BLaER1 treated with 17β-estradiol and CSF1 and Interleukin-3, amounts not matched to agents 10 nM and 100 nM (cell line): ENCODE measurements at regions not wholly inside any gene's neighbourhood (a gene's known extent, or its start where the extent isn't known, plus 50 kb on each side); places are given as distances from the start of the nearest gene placed in this dataset.

Experiments used
- H3K27ac ChIP-seq, 11 experiments: shearing (Covaris generic); formaldehyde crosslinking; 2 replicates each; pipeline ENCODE4 v1.8.1; 2022
- H3K27me3 ChIP-seq, 11 experiments: shearing (Covaris generic); formaldehyde crosslinking; 2 replicates each; pipeline ENCODE4 v1.8.1; 2022
- H3K36me3 ChIP-seq, 11 experiments: shearing (Covaris generic); formaldehyde crosslinking; 2 replicates each; pipeline ENCODE4 v1.8.1; 2022
- H3K4me1 ChIP-seq, 10 experiments: shearing (Covaris generic); formaldehyde crosslinking; 2 replicates each; pipeline ENCODE4 v1.8.1; 2022
- H3K4me2 ChIP-seq, 11 experiments: shearing (Covaris generic); formaldehyde crosslinking; 2 replicates each; pipeline ENCODE4 v1.8.1; 2022
- H3K4me3 ChIP-seq, 10 experiments: shearing (Covaris generic); formaldehyde crosslinking; 2 replicates each; pipeline ENCODE4 v1.8.1; 2022
- H3K9ac ChIP-seq, 11 experiments: shearing (Covaris generic); formaldehyde crosslinking; 2 replicates each; pipeline ENCODE4 v1.8.1; 2022
- H3K9me3 ChIP-seq, 11 experiments: shearing (Covaris generic); formaldehyde crosslinking; replicated peaks in 1 of 11; 2 replicates each; pipeline ENCODE4 v1.8.1; 2022
- H4K20me1 ChIP-seq, 11 experiments: shearing (Covaris generic); formaldehyde crosslinking; 2 replicates each; pipeline ENCODE4 v1.8.1; 2022
- Cebpa-rat ChIP-seq, 11 experiments: shearing (Covaris generic); IDR thresholded peaks; 2 replicates each; pipeline ENCODE4 v1.8.1; 2022

GRCh38 chr6:144543006-144543871 lies 258.1 kb downstream of the UTRN start:
- TF ChIP-seq Cebpa-rat (IDR thresholded peaks at IDR 0.05) = no peak
- H3K27ac ChIP-seq = no peak overlapping the region
- H3K4me3 ChIP-seq = no peak overlapping the region
- no peaks in the 10 kb centered on the region for H3K9me3 ChIP-seq
- no peaks in the 10 kb centered on the region for H3K4me1 ChIP-seq
- H4K20me1 ChIP-seq = no peaks in the 10 kb centered on the region
- peaks cover 83 to 99% (median 93%) of the 10 kb centered on the region in 11 experiments for H3K36me3 ChIP-seq
- H3K4me2 ChIP-seq = no peak overlapping the region
- no peak overlapping the region for H3K9ac ChIP-seq
- no peaks in the 10 kb centered on the region for H3K27me3 ChIP-seq

GRCh38 chr6:144544266-144544830 lies 259.2 kb downstream of the UTRN start:
- Histone ChIP-seq H3K27ac (no peak overlapping the region), H4K20me1 (no peaks in the 10 kb centered on the region; a peak in 1 of 22 replicates), H3K27me3 (no peaks in the 10 kb centered on the region), H3K4me2 (no peak overlapping the region), H3K9ac (no peak overlapping the region), H3K4me1 (no peaks in the 10 kb centered on the region), H3K9me3 (no peaks in the 10 kb centered on the region), H3K36me3 (peaks cover 85 to 99% (median 93%) of the 10 kb centered on the region in 11 experiments), H3K4me3 (no peak overlapping the region)
- TF ChIP-seq Cebpa-rat (IDR thresholded peaks at IDR 0.05) = no peak

- no peaks in the 10 kb centered on the region for H3K27me3 ChIP-seq
- no peak for TF ChIP-seq Cebpa-rat (IDR thresholded peaks at IDR 0.05)
- H3K9me3 ChIP-seq = no peaks in the 10 kb centered on the region
- H3K4me1 ChIP-seq = no peaks in the 10 kb centered on the region
- peaks cover 85 to 99% (median 95%) of the 10 kb centered on the region in 11 experiments for H3K36me3 ChIP-seq
- no peak overlapping the region for H3K4me3 ChIP-seq
- H4K20me1 ChIP-seq = no peaks in the 10 kb centered on the region; a peak in 1 of 22 replicates
- no peak overlapping the region for H3K9ac ChIP-seq
- no peak overlapping the region for H3K27ac ChIP-seq
- H3K4me2 ChIP-seq = no peak overlapping the region
These were observed 261.7 kb downstream of the UTRN start for GRCh38 chr6:144546807-144547206.

GRCh38 chr6:144547409-144547808 lies 262.3 kb downstream of the UTRN start:
- Histone ChIP-seq H3K9ac (no peak overlapping the region), H3K27me3 (no peaks in the 10 kb centered on the region), H3K36me3 (peaks cover 85 to 99% (median 95%) of the 10 kb centered on the region in 11 experiments), H3K4me3 (no peak overlapping the region), H3K27ac (no peak overlapping the region), H3K9me3 (no peaks in the 10 kb centered on the region), H3K4me1 (no peaks in the 10 kb centered on the region), H3K4me2 (no peak overlapping the region), H4K20me1 (no peaks in the 10 kb centered on the region; a peak in 1 of 22 replicates)
- TF ChIP-seq Cebpa-rat (IDR thresholded peaks at IDR 0.05) = no peak

- H3K4me2 ChIP-seq = no peak overlapping the region
- no peaks in the 10 kb centered on the region; a peak in 1 of 22 replicates for H4K20me1 ChIP-seq
- no peak overlapping the region for H3K9ac ChIP-seq
- H3K27me3 ChIP-seq = no peaks in the 10 kb centered on the region
- H3K27ac ChIP-seq = no peak overlapping the region
- H3K4me3 ChIP-seq = no peak overlapping the region
- no peaks in the 10 kb centered on the region for H3K9me3 ChIP-seq
- no peak for TF ChIP-seq Cebpa-rat (IDR thresholded peaks at IDR 0.05)
- H3K36me3 ChIP-seq = peaks cover 83 to 99% (median 95%) of the 10 kb centered on the region in 11 experiments
- H3K4me1 ChIP-seq = no peaks in the 10 kb centered on the region
These were observed 263.4 kb downstream of the UTRN start for GRCh38 chr6:144548536-144548935.

GRCh38 chr6:144549837-144550747 lies 265.0 kb downstream of the UTRN start:
- no peak for TF ChIP-seq Cebpa-rat (IDR thresholded peaks at IDR 0.05)
- no peak overlapping the region for H3K4me3 ChIP-seq
- no peaks in the 10 kb centered on the region; a peak in 1 of 22 replicates for H4K20me1 ChIP-seq
- no peaks in the 10 kb centered on the region for H3K9me3 ChIP-seq
- no peaks in the 10 kb centered on the region for H3K4me1 ChIP-seq
- no peaks in the 10 kb centered on the region for H3K27me3 ChIP-seq
- H3K36me3 ChIP-seq = peaks cover 82 to 99% (median 95%) of the 10 kb centered on the region in 11 experiments
- no peak overlapping the region for H3K4me2 ChIP-seq
- no peak overlapping the region for H3K27ac ChIP-seq
- H3K9ac ChIP-seq = no peak overlapping the region

- no peak overlapping the region for H3K4me2 ChIP-seq
- H3K9me3 ChIP-seq = no peaks in the 10 kb centered on the region
- H3K4me3 ChIP-seq = no peak overlapping the region
- H4K20me1 ChIP-seq = no peaks in the 10 kb centered on the region; a peak in 1 of 22 replicates
- no peak overlapping the region for H3K9ac ChIP-seq
- H3K36me3 ChIP-seq = peaks cover 80 to 99% (median 95%) of the 10 kb centered on the region in 11 experiments
- TF ChIP-seq Cebpa-rat (IDR thresholded peaks at IDR 0.05) = no peak
- H3K4me1 ChIP-seq = no peaks in the 10 kb centered on the region
- H3K27ac ChIP-seq = no peak overlapping the region
- H3K27me3 ChIP-seq = no peaks in the 10 kb centered on the region
These were observed 266.2 kb downstream of the UTRN start for GRCh38 chr6:144551339-144551738.

- no peaks in the 10 kb centered on the region for H3K9me3 ChIP-seq
- H3K4me3 ChIP-seq = no peak overlapping the region
- H3K36me3 ChIP-seq = peaks cover 81 to 100% (median 94%) of the 10 kb centered on the region in 11 experiments
- no peak overlapping the region for H3K9ac ChIP-seq
- no peaks in the 10 kb centered on the region for H3K4me1 ChIP-seq
- H4K20me1 ChIP-seq = no peaks in the 10 kb centered on the region
- no peaks in the 10 kb centered on the region for H3K27me3 ChIP-seq
- TF ChIP-seq Cebpa-rat (IDR thresholded peaks at IDR 0.05) = no peak
- no peak overlapping the region for H3K27ac ChIP-seq
- no peak overlapping the region for H3K4me2 ChIP-seq
These were observed 269.9 kb downstream of the UTRN start for GRCh38 chr6:144555066-144555465.
